ENCODE measurements at regions not wholly inside any gene's neighbourhood (a gene's known extent, or its start where the extent isn't known, plus 50 kb on each side); places are given as distances from the start of the nearest gene placed in this dataset.

DNA sequence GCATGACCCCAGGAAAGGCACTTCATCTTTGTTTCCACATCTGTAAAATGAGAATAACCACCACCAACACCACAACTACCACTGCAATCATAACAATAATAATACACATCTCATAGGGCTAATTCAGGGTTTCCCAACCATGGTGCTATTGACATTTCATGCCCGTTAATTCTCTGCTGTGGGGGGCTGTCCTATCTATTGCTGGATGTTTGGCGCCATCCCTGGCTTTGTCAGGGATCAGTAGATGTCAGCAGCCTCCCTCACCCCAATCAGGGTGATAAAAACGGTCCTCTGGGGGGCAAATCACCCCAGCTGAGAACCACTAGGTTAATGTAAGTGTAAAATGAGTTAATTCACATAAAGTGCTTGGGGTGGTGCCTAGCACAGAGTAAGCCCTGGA lies 145.8 kb downstream of the EMX2 start:
- CTCF ChIA-PET: interaction anchor here (1.0 to 1.7 kb wide), 3 partner anchors 141 to 191 kb away, joined by 3 to 8 read pairs (median 4); no protein-coding TSS in a partner anchor
- POLR2A ChIA-PET: interaction anchor here (0.6 kb wide), 1 partner anchor 34 kb away, joined by 3 read pairs; no protein-coding TSS in a partner anchor

More for the DNA sequence above, 145.8 kb downstream of the EMX2 start:
- no peak overlapping the region for H3K27ac ChIP-seq (ENCODE audit: control insufficient read depth, insufficient read depth)
- no peaks in the 10 kb centered on the region for H3K4me1 ChIP-seq (ENCODE audit: control insufficient read depth, insufficient read depth, low read length)
- no peak overlapping the region for H3K4me3 ChIP-seq
- BruUV-seq (replicated peaks): no TSS peak
- SMC1A ChIA-PET (ENCODE audit: uncharacterized antibody, unreplicated experiment): interaction anchor here (0.8 to 2.8 kb wide), 6 partner anchors 9 to 192 kb away, joined by 3 to 10 read pairs (median 4); no protein-coding TSS in a partner anchor
- no peak overlapping the region for H2AFZ ChIP-seq (ENCODE audit: control insufficient read depth, low read depth, low read length)
- H3K36me3 ChIP-seq (ENCODE audit: control insufficient read depth in 2 of 2, insufficient read depth in 2 of 2, low read length in 1 of 2): no peaks in the 10 kb centered on the region
- RAD21 ChIA-PET (ENCODE audit: unreplicated experiment): interaction anchor here (1.0 to 1.7 kb wide), 2 partner anchors 150 to 192 kb away, joined by 3 to 4 read pairs; no protein-coding TSS in a partner anchor
- in situ Hi-C loops (cut with MboI) (no loop called here), intact Hi-C loops (cut with micrococcal nuclease; ENCODE audit: unreplicated experiment) (loop anchor here (10.0 kb wide), 1 partner anchor 144 kb away; the partner anchor contains the start of gene EMX2)
- ATAC-seq (no peak), FAIRE-seq (no peak), DNase-seq (ENCODE audit: low read depth, low spot score) (no peak)
- H4K20me1 ChIP-seq (ENCODE audit: control insufficient read depth, insufficient read depth): no peaks in the 10 kb centered on the region
- H3K9me3 ChIP-seq (replicated peaks; ENCODE audit: control insufficient read depth, insufficient read depth, low read length): no peaks in the 10 kb centered on the region
- no peak overlapping the region for H3K9ac ChIP-seq (ENCODE audit: control insufficient read depth, insufficient read depth, low read length)
- H3K27me3 ChIP-seq (replicated peaks in 1 of 2; ENCODE audit: control insufficient read depth in 2 of 2, insufficient read depth in 2 of 2, low read length in 1 of 2): peaks cover 0 to 14% of the 10 kb centered on the region in 2 experiments; a peak in 1 of 4 replicates
- H3K79me2 ChIP-seq (ENCODE audit: control insufficient read depth, insufficient read depth, low read length): no peaks in the 10 kb centered on the region
- no peak overlapping the region for H3K4me2 ChIP-seq (ENCODE audit: control insufficient read depth, insufficient read depth)
- TF ChIP-seq ZBED1 (IDR thresholded peaks at IDR 0.05; ENCODE audit: borderline replicate concordance) (no peak), ZSCAN29 (IDR thresholded peaks at IDR 0.05) (no peak), ATF7 (IDR thresholded peaks at IDR 0.05; ENCODE audit: low read depth) (no peak), HDAC2 (IDR thresholded peaks at IDR 0.05) (no peak), EZH2 (IDR thresholded peaks at IDR 0.05; ENCODE audit: borderline replicate concordance, control insufficient read depth, low read depth, low read length) (no peak), SMC3 (IDR thresholded peaks at IDR 0.05; ENCODE audit: borderline replicate concordance, low read length) (0 out of 2 replicates have a peak, but pooled peaks have one; percentile 4), RAD51 (IDR thresholded peaks at IDR 0.05) (no peak), RAD21 (IDR thresholded peaks at IDR 0.05; ENCODE audit: insufficient read depth, low read depth, low read length) (peak; percentile 38), SUPT20H (IDR thresholded peaks at IDR 0.05; ENCODE audit: borderline replicate concordance, control insufficient read depth, low read depth, low read length) (no peak), KDM1A (IDR thresholded peaks at IDR 0.05; ENCODE audit: borderline replicate concordance) (no peak)
- TF ChIP-seq, protein P1, sequence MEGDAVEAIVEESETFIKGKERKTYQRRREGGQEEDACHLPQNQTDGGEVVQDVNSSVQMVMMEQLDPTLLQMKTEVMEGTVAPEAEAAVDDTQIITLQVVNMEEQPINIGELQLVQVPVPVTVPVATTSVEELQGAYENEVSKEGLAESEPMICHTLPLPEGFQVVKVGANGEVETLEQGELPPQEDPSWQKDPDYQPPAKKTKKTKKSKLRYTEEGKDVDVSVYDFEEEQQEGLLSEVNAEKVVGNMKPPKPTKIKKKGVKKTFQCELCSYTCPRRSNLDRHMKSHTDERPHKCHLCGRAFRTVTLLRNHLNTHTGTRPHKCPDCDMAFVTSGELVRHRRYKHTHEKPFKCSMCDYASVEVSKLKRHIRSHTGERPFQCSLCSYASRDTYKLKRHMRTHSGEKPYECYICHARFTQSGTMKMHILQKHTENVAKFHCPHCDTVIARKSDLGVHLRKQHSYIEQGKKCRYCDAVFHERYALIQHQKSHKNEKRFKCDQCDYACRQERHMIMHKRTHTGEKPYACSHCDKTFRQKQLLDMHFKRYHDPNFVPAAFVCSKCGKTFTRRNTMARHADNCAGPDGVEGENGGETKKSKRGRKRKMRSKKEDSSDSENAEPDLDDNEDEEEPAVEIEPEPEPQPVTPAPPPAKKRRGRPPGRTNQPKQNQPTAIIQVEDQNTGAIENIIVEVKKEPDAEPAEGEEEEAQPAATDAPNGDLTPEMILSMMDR (IDR thresholded peaks at IDR 0.05 in 2 of 3, conservative IDR thresholded peaks at IDR 0.05 in 1 of 3; ENCODE audit: control insufficient read depth in 2 of 3, extremely low read depth in 1 of 3, insufficient read depth in 1 of 3, low read depth in 3 of 3, low read length in 3 of 3): 0 out of 6 replicates have a peak, but pooled peaks of 1 of the 3 experiments have one; percentile 3
- TF ChIP-seq, protein P2, sequence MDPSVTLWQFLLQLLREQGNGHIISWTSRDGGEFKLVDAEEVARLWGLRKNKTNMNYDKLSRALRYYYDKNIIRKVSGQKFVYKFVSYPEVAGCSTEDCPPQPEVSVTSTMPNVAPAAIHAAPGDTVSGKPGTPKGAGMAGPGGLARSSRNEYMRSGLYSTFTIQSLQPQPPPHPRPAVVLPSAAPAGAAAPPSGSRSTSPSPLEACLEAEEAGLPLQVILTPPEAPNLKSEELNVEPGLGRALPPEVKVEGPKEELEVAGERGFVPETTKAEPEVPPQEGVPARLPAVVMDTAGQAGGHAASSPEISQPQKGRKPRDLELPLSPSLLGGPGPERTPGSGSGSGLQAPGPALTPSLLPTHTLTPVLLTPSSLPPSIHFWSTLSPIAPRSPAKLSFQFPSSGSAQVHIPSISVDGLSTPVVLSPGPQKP (IDR thresholded peaks at IDR 0.05; ENCODE audit: low read depth, low read length): no peak
- TF ChIP-seq, protein P3, sequence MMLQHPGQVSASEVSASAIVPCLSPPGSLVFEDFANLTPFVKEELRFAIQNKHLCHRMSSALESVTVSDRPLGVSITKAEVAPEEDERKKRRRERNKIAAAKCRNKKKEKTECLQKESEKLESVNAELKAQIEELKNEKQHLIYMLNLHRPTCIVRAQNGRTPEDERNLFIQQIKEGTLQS (IDR thresholded peaks at IDR 0.05; ENCODE audit: borderline replicate concordance, extremely low read depth, low read depth, low read length): no peak
- TF ChIP-seq, protein P4, sequence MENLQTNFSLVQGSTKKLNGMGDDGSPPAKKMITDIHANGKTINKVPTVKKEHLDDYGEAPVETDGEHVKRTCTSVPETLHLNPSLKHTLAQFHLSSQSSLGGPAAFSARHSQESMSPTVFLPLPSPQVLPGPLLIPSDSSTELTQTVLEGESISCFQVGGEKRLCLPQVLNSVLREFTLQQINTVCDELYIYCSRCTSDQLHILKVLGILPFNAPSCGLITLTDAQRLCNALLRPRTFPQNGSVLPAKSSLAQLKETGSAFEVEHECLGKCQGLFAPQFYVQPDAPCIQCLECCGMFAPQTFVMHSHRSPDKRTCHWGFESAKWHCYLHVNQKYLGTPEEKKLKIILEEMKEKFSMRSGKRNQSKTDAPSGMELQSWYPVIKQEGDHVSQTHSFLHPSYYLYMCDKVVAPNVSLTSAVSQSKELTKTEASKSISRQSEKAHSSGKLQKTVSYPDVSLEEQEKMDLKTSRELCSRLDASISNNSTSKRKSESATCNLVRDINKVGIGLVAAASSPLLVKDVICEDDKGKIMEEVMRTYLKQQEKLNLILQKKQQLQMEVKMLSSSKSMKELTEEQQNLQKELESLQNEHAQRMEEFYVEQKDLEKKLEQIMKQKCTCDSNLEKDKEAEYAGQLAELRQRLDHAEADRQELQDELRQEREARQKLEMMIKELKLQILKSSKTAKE (IDR thresholded peaks at IDR 0.05; ENCODE audit: low read depth, poor library complexity, severe bottlenecking): no peak
- WGBS (ENCODE audit: insufficient coverage, insufficient replicate concordance, low lambda C conversion rate, missing lambda C conversion rate): 0% methylated on average over 3 of the region's 3 CpGs

Data from GM12878 (cell line).